ENCODE measurements at regions not wholly inside any gene's neighbourhood (a gene's known extent, or its start where the extent isn't known, plus 50 kb on each side); places are given as distances from the start of the nearest gene placed in this dataset.

DNA sequence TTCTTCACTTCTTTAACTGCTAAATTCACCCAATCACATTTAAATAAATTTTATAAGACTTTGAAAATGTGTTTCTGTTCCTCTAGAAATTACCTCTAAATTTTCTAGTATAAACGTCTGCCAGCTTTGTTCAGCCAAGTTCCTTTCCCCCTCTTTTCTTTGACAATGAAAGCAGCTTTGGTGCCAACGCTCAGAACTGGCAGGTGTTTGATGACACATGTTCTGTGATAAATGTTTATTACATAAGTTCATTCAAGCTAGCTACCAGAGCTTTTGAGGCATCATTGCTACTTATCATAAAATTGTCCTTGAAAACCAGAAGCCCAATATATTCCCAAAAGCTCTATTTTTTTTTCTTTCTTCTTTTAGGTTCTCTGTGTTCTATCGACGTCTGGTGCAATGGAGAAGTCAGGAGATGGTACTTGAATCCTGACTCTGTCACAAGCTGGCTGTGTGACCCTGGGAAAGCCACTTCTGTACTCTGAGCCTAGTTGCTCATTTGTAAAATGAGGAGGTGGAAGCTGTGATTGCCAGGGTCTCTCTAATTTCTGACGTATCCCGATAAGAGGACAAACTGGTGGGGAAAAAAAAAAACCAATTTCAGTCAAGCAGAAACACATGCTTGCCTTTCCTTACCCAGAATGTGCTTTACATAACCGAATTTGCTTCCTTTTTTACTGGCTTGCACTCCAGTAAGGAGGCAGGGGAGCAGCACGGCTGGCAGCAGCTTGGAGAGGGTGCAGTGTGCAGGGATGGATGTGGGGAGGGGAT is 187.1 kb upstream of the LPP start:
- no peak for TF ChIP-seq CTCF (IDR thresholded peaks at IDR 0.05; ENCODE audit: low read depth, low read length)
- no peak overlapping the region for H3K4me3 ChIP-seq (replicated peaks in 1 of 2; ENCODE audit: low read depth in 2 of 2, low read length in 2 of 2)
- no peak for DNase-seq (ENCODE audit: low read depth in 2 of 2)

DNA sequence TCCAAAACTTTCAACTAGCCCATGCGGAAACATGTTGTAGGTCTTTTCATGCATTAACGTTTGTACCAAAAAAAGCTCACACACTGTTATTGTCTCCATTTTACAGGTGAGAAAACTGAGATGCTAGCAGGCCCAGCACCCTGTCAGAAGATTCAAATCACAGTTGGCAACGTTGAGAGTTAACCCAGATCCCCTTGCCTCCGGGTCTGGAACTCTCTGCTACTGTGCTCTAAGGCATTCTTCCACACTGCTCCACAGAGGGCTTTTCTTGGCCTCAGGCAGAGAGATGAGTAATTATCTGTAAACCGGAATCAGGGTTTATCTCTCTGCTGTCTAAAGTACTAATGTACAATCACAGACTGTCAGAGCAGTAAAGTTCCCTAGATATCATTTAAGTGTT is 186.0 kb upstream of the LPP start:
- TF ChIP-seq CTCF (IDR thresholded peaks at IDR 0.05; ENCODE audit: low read depth, low read length), result no peak
- DNase-seq (ENCODE audit: low read depth in 2 of 2), result peak; percentile 15 to 47
- no peak overlapping the region for H3K4me3 ChIP-seq (replicated peaks in 1 of 2; ENCODE audit: low read depth in 2 of 2, low read length in 2 of 2)

DNA sequence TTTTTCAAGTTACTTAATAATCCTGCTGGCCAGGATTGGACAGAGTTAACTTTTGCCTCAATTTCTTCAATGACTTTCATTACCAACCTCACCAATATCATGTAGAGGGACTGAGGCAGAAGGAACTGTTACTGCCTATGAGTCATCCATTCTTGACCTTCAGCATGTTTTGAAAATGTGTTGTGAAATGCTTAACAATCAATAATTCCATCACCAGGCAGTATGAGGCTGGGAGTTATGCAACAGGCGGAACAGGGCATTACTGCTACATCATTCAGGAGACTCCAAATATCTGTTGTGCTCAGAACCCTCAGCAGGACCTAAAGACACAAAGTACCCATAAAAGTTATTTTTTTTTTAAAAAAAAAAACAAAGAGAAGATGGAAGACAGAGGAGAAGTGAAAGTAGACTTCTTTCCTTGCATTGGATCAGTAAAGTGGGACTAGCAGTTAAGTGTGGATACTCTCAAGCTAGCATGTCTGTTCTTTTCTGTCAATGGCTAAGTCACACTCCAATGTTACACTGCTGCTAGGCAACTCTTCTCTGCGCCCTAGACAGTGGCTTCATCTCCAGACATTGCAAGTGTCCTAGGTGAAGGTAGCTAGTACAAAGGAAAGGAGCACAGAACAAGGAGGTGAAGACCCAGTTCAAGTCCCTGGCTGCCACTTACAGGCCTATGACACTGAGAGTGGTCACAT is 184.9 kb upstream of the LPP start:
- DNase-seq (ENCODE audit: low read depth in 2 of 2), result peak; percentile 75 to 88
- no peak for TF ChIP-seq CTCF (IDR thresholded peaks at IDR 0.05; ENCODE audit: low read depth, low read length)

GRCh38 chr3:187969581-187969950 is 184.4 kb upstream of the LPP start:
- DNase-seq (ENCODE audit: low read depth in 2 of 2), result no peak
- H3K4me3 ChIP-seq (replicated peaks in 1 of 2; ENCODE audit: low read depth in 2 of 2, low read length in 2 of 2), result no peak overlapping the region
- TF ChIP-seq CTCF (IDR thresholded peaks at IDR 0.05; ENCODE audit: low read depth, low read length), result no peak

More for the DNA sequence above, 184.9 kb upstream of the LPP start:
- H3K4me3 ChIP-seq (replicated peaks in 1 of 2; ENCODE audit: low read depth in 2 of 2, low read length in 2 of 2), result no peak overlapping the region

GRCh38 chr3:187970106-187970505 is 183.9 kb upstream of the LPP start:
- no peak for TF ChIP-seq CTCF (IDR thresholded peaks at IDR 0.05; ENCODE audit: low read depth, low read length)
- DNase-seq (ENCODE audit: low read depth in 2 of 2), result no peak
- no peak overlapping the region for H3K4me3 ChIP-seq (replicated peaks in 1 of 2; ENCODE audit: low read depth in 2 of 2, low read length in 2 of 2)

- no peak for DNase-seq (ENCODE audit: low read depth in 2 of 2)
- no peak overlapping the region for H3K4me3 ChIP-seq (replicated peaks in 1 of 2; ENCODE audit: low read depth in 2 of 2, low read length in 2 of 2)
- TF ChIP-seq CTCF (IDR thresholded peaks at IDR 0.05; ENCODE audit: low read depth, low read length), result no peak
These were observed 182.3 kb upstream of the LPP start for GRCh38 chr3:187971629-187972028.

Measured in cardiac fibroblast (primary cell).